SK-N-SH (cell line): ENCODE measurements at regions not wholly inside any gene's neighbourhood (a gene's known extent, or its start where the extent isn't known, plus 50 kb on each side); places are given as distances from the start of the nearest gene placed in this dataset.

Source experiments
- CTCF ChIA-PET: fragments of 300-600, 350-600 bp; formaldehyde crosslinking; extraction: SDS; loops from one replicate; lab custom pipeline; 2021; lab: Yijun Ruan, JAX
- POLR2A ChIA-PET: fragments of 350-600 bp; sonication (Branson Sonifier 250); formaldehyde crosslinking; extraction: SDS; loops from one replicate; lab custom pipeline; 2020; ENCODE audit warnings: antibody characterized with exemption, inconsistent platforms; lab: Yijun Ruan, JAX
- DNase-seq: peaks from one replicate; pipeline ENCODE4 v3.0.0; 2012
- H2AFZ ChIP-seq: fragments of 200-600 bp; sonication (generic); 2 replicates; pipeline ENCODE4 v1.8.1; 2016; ENCODE audit warnings: antibody characterized with exemption, mild to moderate bottlenecking, low read depth
- H3F3A ChIP-seq: fragments of 200-600 bp; sonication (generic); replicated peaks from 2 replicates; pipeline ENCODE3; 2016; ENCODE audit warnings: antibody characterized with exemption, mild to moderate bottlenecking; ENCODE audit not compliant: insufficient read depth
- H3K27ac ChIP-seq, 2 experiments: fragments of 200-500 bp in 1 of 2; fragments of 200-600 bp in 1 of 2; sonication (Bioruptor generic) in 1 of 2; sonication (generic), shearing (Covaris generic) in 1 of 2; 2 replicates each; pipeline versions ENCODE4 v1.5.1 to v1.6.1; 2014 to 2016; ENCODE audit warnings: low read depth in 2 of 2, inconsistent platforms in 1 of 2, low read length in 1 of 2, mild to moderate bottlenecking in 1 of 2, mixed read lengths in 1 of 2
- H3K27me3 ChIP-seq: fragments of 200-600 bp; sonication (generic), shearing (Covaris generic); 2 replicates; pipeline ENCODE4 v1.6.1; 2016; ENCODE audit warnings: mixed run types; ENCODE audit not compliant: insufficient read depth
- H3K36me3 ChIP-seq, 2 experiments: fragments of 200-500 bp in 1 of 2; fragments of 200-600 bp in 1 of 2; sonication (Bioruptor generic) in 1 of 2; sonication (generic) in 1 of 2; replicated peaks in 1 of 2; 2 replicates each; pipeline versions ENCODE3 to v1.5.1; 2014 to 2016; ENCODE audit warnings: low read length in 1 of 2, mild to moderate bottlenecking in 1 of 2; ENCODE audit not compliant: insufficient read depth in 2 of 2, control insufficient read depth in 1 of 2
- H3K4me1 ChIP-seq, 2 experiments: fragments of 200-500 bp in 1 of 2; fragments of 200-600 bp in 1 of 2; sonication (Bioruptor generic) in 1 of 2; sonication (generic), shearing (Covaris generic) in 1 of 2; 2 replicates each; pipeline versions ENCODE4 v1.5.1 to v1.6.1; 2014 to 2016; ENCODE audit warnings: low read depth in 1 of 2, low read length in 1 of 2, mixed run types in 1 of 2; ENCODE audit not compliant: insufficient read depth in 2 of 2, control insufficient read depth in 1 of 2
- H3K4me2 ChIP-seq: fragments of 200-600 bp; sonication (generic), shearing (Covaris generic); 2 replicates; pipeline ENCODE4 v1.6.1; 2017; ENCODE audit warnings: mixed run types
- H3K4me3 ChIP-seq, 2 experiments: fragments of 200-500 bp in 1 of 2; fragments of 200-600 bp in 1 of 2; sonication (Bioruptor generic) in 1 of 2; sonication (generic), shearing (Covaris generic) in 1 of 2; 2 replicates each; pipeline versions ENCODE4 v1.5.1 to v1.8.1; 2014 to 2016; ENCODE audit warnings: low read depth in 2 of 2, inconsistent platforms in 1 of 2, low read length in 1 of 2, mild to moderate bottlenecking in 1 of 2, mixed read lengths in 1 of 2, moderate library complexity in 1 of 2
- H3K79me2 ChIP-seq: fragments of 200-600 bp; sonication (generic); 2 replicates; pipeline ENCODE4 v1.8.1; 2017; ENCODE audit warnings: mild to moderate bottlenecking; ENCODE audit not compliant: insufficient read depth
- H3K9ac ChIP-seq: fragments of 200-600 bp; sonication (generic); 2 replicates; pipeline ENCODE4 v1.6.1; 2017; ENCODE audit warnings: mixed run types
- H3K9me2 ChIP-seq: fragments of 200-600 bp; sonication (generic); 2 replicates; pipeline ENCODE4 v1.6.1; 2017; ENCODE audit warnings: mixed run types
- H3K9me3 ChIP-seq: fragments of 200-600 bp; sonication (generic); 2 replicates; pipeline ENCODE4 v1.6.1; 2017; ENCODE audit warnings: mixed run types, mild to moderate bottlenecking, moderate library complexity
- H4K20me1 ChIP-seq: fragments of 200-600 bp; sonication (generic); 2 replicates; pipeline ENCODE4 v1.6.1; 2017; ENCODE audit warnings: mild to moderate bottlenecking, mixed run types; ENCODE audit not compliant: insufficient read depth
- CHD2 ChIP-seq: fragments of 150-350 bp; IDR thresholded peaks from 2 replicates; pipeline ENCODE4 v1.6.1; 2018; ENCODE audit warnings: low read length; ENCODE audit not compliant: partially characterized antibody
- ELF1 ChIP-seq: IDR thresholded peaks from 2 replicates; pipeline ENCODE4 v1.4.0; 2012
- EZH2phosphoT487 ChIP-seq: fragments of 200-600 bp; sonication (generic); IDR thresholded peaks from 2 replicates; pipeline ENCODE4 v1.6.1; 2017; ENCODE audit warnings: low read depth, mixed run types, mild to moderate bottlenecking, antibody characterized with exemption, moderate library complexity, borderline replicate concordance
- FOXJ3 ChIP-seq: sonication (generic); formaldehyde crosslinking; IDR thresholded peaks from 2 replicates; pipeline ENCODE4 v1.5.1; 2020; ENCODE audit warnings: mild to moderate bottlenecking, missing genetic modification reagents
- FOXM1 ChIP-seq: IDR thresholded peaks from 2 replicates; pipeline ENCODE4 v1.4.0; 2012; ENCODE audit warnings: low read depth, mild to moderate bottlenecking
- GABPA ChIP-seq: IDR thresholded peaks from 2 replicates; pipeline ENCODE4 v1.4.0; 2012; ENCODE audit warnings: low read depth, mild to moderate bottlenecking
- GATA2 ChIP-seq: sonication (generic); formaldehyde crosslinking; IDR thresholded peaks from 2 replicates; pipeline ENCODE4 v1.5.0; 2020; ENCODE audit warnings: mild to moderate bottlenecking, missing genetic modification reagents
- JUND ChIP-seq: IDR thresholded peaks from 2 replicates; pipeline ENCODE4 v1.4.0; 2012
- MXI1 ChIP-seq: IDR thresholded peaks from 2 replicates; pipeline ENCODE4 v1.6.1; 2012; ENCODE audit warnings: mild to moderate bottlenecking, low read depth, low read length, improper control_type of control experiment
- NFIC ChIP-seq: IDR thresholded peaks from 2 replicates; pipeline ENCODE4 v1.4.0; 2012; ENCODE audit warnings: borderline replicate concordance
- NRF1 ChIP-seq: IDR thresholded peaks from 2 replicates; pipeline ENCODE4 v1.6.1; 2012; ENCODE audit warnings: low read depth, mild to moderate bottlenecking, low read length
- RAD21 ChIP-seq: IDR thresholded peaks from 2 replicates; pipeline ENCODE4 v1.6.1; 2012; ENCODE audit warnings: mild to moderate bottlenecking, low read length
- RCOR1 ChIP-seq: fragments of 150-350 bp; IDR thresholded peaks from 2 replicates; pipeline ENCODE4 v1.6.1; 2017; ENCODE audit warnings: antibody characterized with exemption, low read length
- RFX5 ChIP-seq: IDR thresholded peaks from 2 replicates; pipeline ENCODE4 v1.6.1; 2012; ENCODE audit warnings: mild to moderate bottlenecking, improper control_type of control experiment, low read length
- RXRA ChIP-seq: IDR thresholded peaks from 2 replicates; pipeline ENCODE4 v1.4.0; 2012; ENCODE audit warnings: low read depth, mild to moderate bottlenecking, borderline replicate concordance
- SMC3 ChIP-seq: IDR thresholded peaks from 2 replicates; pipeline ENCODE4 v1.6.1; 2012; ENCODE audit warnings: low read depth, low read length, improper control_type of control experiment
- TAF1 ChIP-seq: IDR thresholded peaks from 2 replicates; pipeline ENCODE4 v1.6.1; 2012; ENCODE audit warnings: low read depth, mild to moderate bottlenecking, low read length, moderate library complexity, borderline replicate concordance
- TCF12 ChIP-seq: IDR thresholded peaks from 2 replicates; pipeline ENCODE4 v1.4.0; 2012
- TEAD4 ChIP-seq: IDR thresholded peaks from 2 replicates; pipeline ENCODE4 v1.4.0; 2012; ENCODE audit warnings: mild to moderate bottlenecking, borderline replicate concordance; ENCODE audit not compliant: insufficient read depth
- YY1 ChIP-seq: IDR thresholded peaks from 2 replicates; pipeline ENCODE4 v1.4.0; 2012; ENCODE audit warnings: low read depth, mild to moderate bottlenecking
- WGBS: methylation state at CpG from one replicate; pipeline ENCODE4 v1.1.6; 2017; ENCODE audit warnings: low lambda C conversion rate; 5-methylcytosine and 5-hydroxymethylcytosine counted together
- TF ChIP-seq, protein P1 (sequence below): IDR thresholded peaks from 2 replicates; pipeline ENCODE4 v1.6.1; 2012; ENCODE audit warnings: mild to moderate bottlenecking, low read depth, low read length, moderate library complexity
- TF ChIP-seq, protein P2 (sequence below): fragments of 150-350 bp; IDR thresholded peaks from 2 replicates; pipeline ENCODE4 v1.6.1; 2017; ENCODE audit warnings: antibody characterized with exemption, low read length, low read depth, borderline replicate concordance
- TF ChIP-seq, protein P3 (sequence below): IDR thresholded peaks from 2 replicates; pipeline ENCODE4 v1.4.0; 2012; ENCODE audit warnings: low read depth, borderline replicate concordance
- TF ChIP-seq, protein P4 (sequence below): fragments of 200-600 bp; sonication (generic); IDR thresholded peaks from 2 replicates; pipeline ENCODE4 v1.6.1; 2017; ENCODE audit warnings: antibody characterized with exemption, mild to moderate bottlenecking, moderate library complexity
- TF ChIP-seq, protein P5 (sequence below): IDR thresholded peaks from 2 replicates; pipeline ENCODE4 v1.4.0; 2012; ENCODE audit warnings: low read depth
- TF ChIP-seq, protein P6 (sequence below): IDR thresholded peaks from 2 replicates; pipeline ENCODE4; 2012

DNA sequence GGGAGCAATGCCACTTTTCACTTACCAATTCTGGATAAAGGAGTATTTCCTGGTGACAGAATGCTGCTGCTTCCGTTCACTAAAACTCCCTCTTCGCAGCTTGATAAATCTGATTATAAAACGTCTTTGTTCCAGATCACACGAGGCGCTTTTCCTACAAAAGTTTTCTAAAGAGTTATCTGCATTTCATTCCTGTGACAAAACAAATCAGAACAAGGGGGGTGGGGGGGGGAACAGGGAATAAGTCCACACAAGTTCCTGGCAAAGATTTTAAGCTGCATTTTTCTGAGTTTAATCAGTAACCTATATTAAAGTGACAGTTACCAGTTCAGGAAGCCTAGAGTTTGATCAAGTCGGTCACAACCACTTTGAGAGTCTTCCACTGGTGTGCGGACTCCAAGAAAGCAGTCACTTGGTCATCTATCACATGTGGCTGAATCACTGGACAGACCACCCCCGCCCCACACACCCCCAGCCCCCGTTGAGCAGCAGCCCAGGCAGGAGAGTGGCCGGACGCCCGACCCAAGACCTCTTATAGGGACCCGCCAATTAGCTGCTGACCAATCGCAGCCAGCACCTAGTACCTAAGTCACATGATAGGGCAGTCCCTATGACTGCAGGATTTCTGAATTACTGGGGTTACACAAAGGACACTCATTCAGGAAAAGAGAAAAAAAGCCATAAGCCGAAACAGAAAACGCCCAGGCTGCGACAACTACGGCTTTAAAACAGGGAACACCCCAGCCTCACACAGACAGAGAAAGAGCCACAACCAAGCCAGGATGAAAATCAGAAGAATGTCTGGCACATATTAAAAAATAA, 569.3 kb upstream of the DIPK2B start:
- peaks cover 0 to 29% of the 10 kb centered on the region in 2 experiments for H3K4me1 ChIP-seq
- no peaks in the 10 kb centered on the region for H3K9me3 ChIP-seq
- H3K79me2 ChIP-seq, result peaks cover 97% of the 10 kb centered on the region
- DNase-seq, result peak; percentile 9
- peaks cover 40 to 51% of the 10 kb centered on the region in 2 experiments for H3K36me3 ChIP-seq
- peak overlapping the region; percentile 87 to 96; a peak in 3 of 4 replicates for H3K27ac ChIP-seq
- WGBS, result 3% methylated on average over 15 of the region's 18 CpGs
- POLR2A ChIA-PET, result no interaction called here
- peak overlapping the region; percentile 99 for H3K9ac ChIP-seq
- no peaks in the 10 kb centered on the region for H3K9me2 ChIP-seq
- CTCF ChIA-PET, result no interaction called here
- H3K27me3 ChIP-seq, result no peaks in the 10 kb centered on the region
- peak overlapping the region; percentile 81 for H3K4me2 ChIP-seq
- H3F3A ChIP-seq, result peaks cover 81% of the 10 kb centered on the region
- H3K4me3 ChIP-seq, result peak overlapping the region; percentile 61 to 69
- H4K20me1 ChIP-seq, result peaks cover 44% of the 10 kb centered on the region; the same call in 1 of the 2 replicates
- H2AFZ ChIP-seq, result no peak overlapping the region
- TF ChIP-seq FOXM1 (no peak), TEAD4 (0 out of 2 replicates have a peak, but pooled peaks have one; percentile 45), TCF12 (no peak; the same call in none of the 2 replicates), TAF1 (peak; percentile 86), JUND (peak; percentile 33; the same call in 1 of the 2 replicates), ELF1 (peak; percentile 35; the same call in 1 of the 2 replicates), RXRA (peak; percentile 81; the same call in 1 of the 2 replicates), GATA2 (CRISPR knock-in tag) (no peak), RCOR1 (no peak), NRF1 (no peak), CHD2 (no peak), MXI1 (no peak), RAD21 (no peak), GABPA (no peak), NFIC (peak; percentile 53; the same call in 1 of the 2 replicates), RFX5 (no peak), FOXJ3 (CRISPR knock-in tag) (no peak), SMC3 (no peak), EZH2phosphoT487 (no peak), YY1 (no peak)
- TF ChIP-seq, protein P1, sequence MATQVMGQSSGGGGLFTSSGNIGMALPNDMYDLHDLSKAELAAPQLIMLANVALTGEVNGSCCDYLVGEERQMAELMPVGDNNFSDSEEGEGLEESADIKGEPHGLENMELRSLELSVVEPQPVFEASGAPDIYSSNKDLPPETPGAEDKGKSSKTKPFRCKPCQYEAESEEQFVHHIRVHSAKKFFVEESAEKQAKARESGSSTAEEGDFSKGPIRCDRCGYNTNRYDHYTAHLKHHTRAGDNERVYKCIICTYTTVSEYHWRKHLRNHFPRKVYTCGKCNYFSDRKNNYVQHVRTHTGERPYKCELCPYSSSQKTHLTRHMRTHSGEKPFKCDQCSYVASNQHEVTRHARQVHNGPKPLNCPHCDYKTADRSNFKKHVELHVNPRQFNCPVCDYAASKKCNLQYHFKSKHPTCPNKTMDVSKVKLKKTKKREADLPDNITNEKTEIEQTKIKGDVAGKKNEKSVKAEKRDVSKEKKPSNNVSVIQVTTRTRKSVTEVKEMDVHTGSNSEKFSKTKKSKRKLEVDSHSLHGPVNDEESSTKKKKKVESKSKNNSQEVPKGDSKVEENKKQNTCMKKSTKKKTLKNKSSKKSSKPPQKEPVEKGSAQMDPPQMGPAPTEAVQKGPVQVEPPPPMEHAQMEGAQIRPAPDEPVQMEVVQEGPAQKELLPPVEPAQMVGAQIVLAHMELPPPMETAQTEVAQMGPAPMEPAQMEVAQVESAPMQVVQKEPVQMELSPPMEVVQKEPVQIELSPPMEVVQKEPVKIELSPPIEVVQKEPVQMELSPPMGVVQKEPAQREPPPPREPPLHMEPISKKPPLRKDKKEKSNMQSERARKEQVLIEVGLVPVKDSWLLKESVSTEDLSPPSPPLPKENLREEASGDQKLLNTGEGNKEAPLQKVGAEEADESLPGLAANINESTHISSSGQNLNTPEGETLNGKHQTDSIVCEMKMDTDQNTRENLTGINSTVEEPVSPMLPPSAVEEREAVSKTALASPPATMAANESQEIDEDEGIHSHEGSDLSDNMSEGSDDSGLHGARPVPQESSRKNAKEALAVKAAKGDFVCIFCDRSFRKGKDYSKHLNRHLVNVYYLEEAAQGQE, result peak; percentile 45; the same call in 1 of the 2 replicates
- TF ChIP-seq, protein P2, sequence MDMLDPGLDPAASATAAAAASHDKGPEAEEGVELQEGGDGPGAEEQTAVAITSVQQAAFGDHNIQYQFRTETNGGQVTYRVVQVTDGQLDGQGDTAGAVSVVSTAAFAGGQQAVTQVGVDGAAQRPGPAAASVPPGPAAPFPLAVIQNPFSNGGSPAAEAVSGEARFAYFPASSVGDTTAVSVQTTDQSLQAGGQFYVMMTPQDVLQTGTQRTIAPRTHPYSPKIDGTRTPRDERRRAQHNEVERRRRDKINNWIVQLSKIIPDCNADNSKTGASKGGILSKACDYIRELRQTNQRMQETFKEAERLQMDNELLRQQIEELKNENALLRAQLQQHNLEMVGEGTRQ, result no peak
- TF ChIP-seq, protein P3, sequence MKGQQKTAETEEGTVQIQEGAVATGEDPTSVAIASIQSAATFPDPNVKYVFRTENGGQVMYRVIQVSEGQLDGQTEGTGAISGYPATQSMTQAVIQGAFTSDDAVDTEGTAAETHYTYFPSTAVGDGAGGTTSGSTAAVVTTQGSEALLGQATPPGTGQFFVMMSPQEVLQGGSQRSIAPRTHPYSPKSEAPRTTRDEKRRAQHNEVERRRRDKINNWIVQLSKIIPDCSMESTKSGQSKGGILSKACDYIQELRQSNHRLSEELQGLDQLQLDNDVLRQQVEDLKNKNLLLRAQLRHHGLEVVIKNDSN, result peak; percentile 77; the same call in 1 of the 2 replicates
- TF ChIP-seq, protein P4, sequence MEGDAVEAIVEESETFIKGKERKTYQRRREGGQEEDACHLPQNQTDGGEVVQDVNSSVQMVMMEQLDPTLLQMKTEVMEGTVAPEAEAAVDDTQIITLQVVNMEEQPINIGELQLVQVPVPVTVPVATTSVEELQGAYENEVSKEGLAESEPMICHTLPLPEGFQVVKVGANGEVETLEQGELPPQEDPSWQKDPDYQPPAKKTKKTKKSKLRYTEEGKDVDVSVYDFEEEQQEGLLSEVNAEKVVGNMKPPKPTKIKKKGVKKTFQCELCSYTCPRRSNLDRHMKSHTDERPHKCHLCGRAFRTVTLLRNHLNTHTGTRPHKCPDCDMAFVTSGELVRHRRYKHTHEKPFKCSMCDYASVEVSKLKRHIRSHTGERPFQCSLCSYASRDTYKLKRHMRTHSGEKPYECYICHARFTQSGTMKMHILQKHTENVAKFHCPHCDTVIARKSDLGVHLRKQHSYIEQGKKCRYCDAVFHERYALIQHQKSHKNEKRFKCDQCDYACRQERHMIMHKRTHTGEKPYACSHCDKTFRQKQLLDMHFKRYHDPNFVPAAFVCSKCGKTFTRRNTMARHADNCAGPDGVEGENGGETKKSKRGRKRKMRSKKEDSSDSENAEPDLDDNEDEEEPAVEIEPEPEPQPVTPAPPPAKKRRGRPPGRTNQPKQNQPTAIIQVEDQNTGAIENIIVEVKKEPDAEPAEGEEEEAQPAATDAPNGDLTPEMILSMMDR, result no peak
- TF ChIP-seq, protein P5, sequence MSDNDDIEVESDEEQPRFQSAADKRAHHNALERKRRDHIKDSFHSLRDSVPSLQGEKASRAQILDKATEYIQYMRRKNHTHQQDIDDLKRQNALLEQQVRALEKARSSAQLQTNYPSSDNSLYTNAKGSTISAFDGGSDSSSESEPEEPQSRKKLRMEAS, result peak; percentile 63; the same call in 1 of the 2 replicates
- TF ChIP-seq, protein P6, sequence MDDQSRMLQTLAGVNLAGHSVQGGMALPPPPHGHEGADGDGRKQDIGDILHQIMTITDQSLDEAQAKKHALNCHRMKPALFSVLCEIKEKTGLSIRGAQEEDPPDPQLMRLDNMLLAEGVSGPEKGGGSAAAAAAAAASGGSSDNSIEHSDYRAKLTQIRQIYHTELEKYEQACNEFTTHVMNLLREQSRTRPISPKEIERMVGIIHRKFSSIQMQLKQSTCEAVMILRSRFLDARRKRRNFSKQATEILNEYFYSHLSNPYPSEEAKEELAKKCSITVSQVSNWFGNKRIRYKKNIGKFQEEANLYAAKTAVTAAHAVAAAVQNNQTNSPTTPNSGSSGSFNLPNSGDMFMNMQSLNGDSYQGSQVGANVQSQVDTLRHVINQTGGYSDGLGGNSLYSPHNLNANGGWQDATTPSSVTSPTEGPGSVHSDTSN, result peak; percentile 57
